Vagina (tissue), 2 donors: ENCODE measurements at regions not wholly inside any gene's neighbourhood (a gene's known extent, or its start where the extent isn't known, plus 50 kb on each side); places are given as distances from the start of the nearest gene placed in this dataset. TPM values are rescaled to one million over a fixed set of nuclear protein-coding genes. Genes with fewer than 3 reads are reported as not detected.
"Not testable (repeated sequence)": the region's sequence is repeated elsewhere in the genome, so short reads cannot be mapped to it uniquely, and the experiment has no call there.

Experiments
- DNase-seq, 2 donors: peaks; one replicate each; pipeline ENCODE4 v3.0.0-alpha.2; 2017; ENCODE audit errors: extremely low spot score in 2 of 2
- H3K27ac ChIP-seq: fragments of 200-600 bp; sonication (generic); one replicate; pipeline ENCODE4 v1.5.1; 2019
- H3K27me3 ChIP-seq: fragments of 200-600 bp; sonication (generic); one replicate; pipeline ENCODE4 v1.5.1; 2019
- H3K36me3 ChIP-seq, 2 donors: fragments of 200-600 bp; sonication (generic); one replicate each; pipeline ENCODE4 v1.5.1; 2017 to 2019
- H3K4me1 ChIP-seq: fragments of 200-600 bp; sonication (generic); one replicate; pipeline ENCODE4 v1.5.1; 2019
- H3K4me3 ChIP-seq, 2 donors: fragments of 200-600 bp; sonication (generic); 1 replicate in 1 of 2; 2 replicates in 1 of 2; pipeline ENCODE4 v1.5.1; 2016 to 2019
- H3K9me3 ChIP-seq: fragments of 200-600 bp; sonication (generic); one replicate; pipeline ENCODE4 v1.5.1; 2019
- POLR2A ChIP-seq, 2 donors: fragments of 450-650 bp; IDR thresholded peaks; one replicate each; pipeline ENCODE4 v1.6.1; 2017; ENCODE audit warnings: antibody characterized with exemption in 2 of 2, mild to moderate bottlenecking in 2 of 2, moderate library complexity in 2 of 2
- POLR2AphosphoS5 ChIP-seq, 2 donors: sonication (generic); formaldehyde crosslinking; IDR thresholded peaks; one replicate each; pipeline ENCODE4 v1.9.0; 2017; ENCODE audit warnings: antibody characterized with exemption in 2 of 2, mild to moderate bottlenecking in 2 of 2, low read depth in 1 of 2; ENCODE audit not compliant: insufficient read depth in 1 of 2
- intact Hi-C: fragments of 100-400 bp; cut with DNase I; formaldehyde crosslinking; loops from one replicate; pipeline ENCODE4 v1.15.1; 2023
- microRNA-seq: library from miRNA; unstranded; fragments of <30 nt; microRNA quantifications from one replicate; pipeline ENCODE4, GENCODE V29; 2017; ENCODE audit warnings: borderline number of aligned reads, borderline replicate concordance
- small RNA-seq: library from RNA; depleted of rRNA; stranded (forward); fragments of <200 nt; gene quantifications from one replicate; pipeline ENCODE3, GENCODE V24; 2016
- TF ChIP-seq, protein P1 (sequence below), 3 experiments: fragments of 450-650 bp in 2 of 3; fragments of 200-600 bp in 1 of 3; sonication (generic) in 1 of 3; IDR thresholded peaks; one replicate each; pipeline ENCODE4 v1.5.1; 2017 to 2019; ENCODE audit warnings: antibody characterized with exemption in 3 of 3, mild to moderate bottlenecking in 2 of 3, moderate library complexity in 2 of 3

DNA sequence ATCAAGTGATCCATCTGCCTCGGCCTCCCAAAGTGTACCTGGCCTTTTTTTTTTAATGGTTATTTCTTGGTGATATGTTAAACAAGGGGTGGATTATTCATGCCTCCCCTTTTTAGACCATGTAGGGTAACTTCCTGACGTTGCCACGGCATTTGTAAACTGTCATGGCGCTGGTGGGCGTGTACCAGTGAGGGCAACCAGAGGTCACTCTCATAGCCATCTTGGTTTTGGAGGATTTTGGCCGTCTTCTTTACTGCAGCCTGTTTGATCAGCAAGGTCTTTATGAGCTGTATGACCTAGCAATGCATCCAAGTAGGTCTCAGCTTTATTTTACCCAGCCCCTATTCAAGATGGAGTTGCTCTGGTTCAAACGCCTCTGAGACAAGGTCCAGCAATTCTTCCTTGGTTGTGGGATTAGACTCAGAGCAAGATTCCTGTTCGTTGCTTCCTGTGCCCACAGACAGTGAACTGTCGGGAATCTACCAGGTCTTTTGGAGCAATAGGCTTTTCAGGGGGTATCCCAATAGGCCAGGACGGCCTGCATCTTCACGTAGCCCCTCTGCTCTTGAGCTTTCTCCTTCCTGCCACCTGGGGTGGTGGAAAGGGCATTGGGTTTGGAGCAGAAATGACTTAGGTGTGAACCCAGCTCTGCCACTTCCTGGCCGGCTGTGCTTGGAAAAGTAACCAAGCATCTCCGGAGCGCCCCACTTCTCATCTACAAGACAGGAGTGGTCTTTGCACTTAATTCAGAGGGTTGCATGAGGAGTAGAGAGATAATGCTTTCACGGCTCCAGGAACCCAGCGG lies 52.9 kb upstream of the SEC14L1 start:
- Histone ChIP-seq H3K27ac (peak overlapping the region; percentile 82), H3K4me3 (peak overlapping the region; percentile 61 to 86), H3K9me3 (no peaks in the 10 kb centered on the region), H3K36me3 (peaks cover 0 to 15% of the 10 kb centered on the region in 2 donors), H3K4me1 (peaks cover 35% of the 10 kb centered on the region), H3K27me3 (no peaks in the 10 kb centered on the region)
- TF ChIP-seq, protein P1, sequence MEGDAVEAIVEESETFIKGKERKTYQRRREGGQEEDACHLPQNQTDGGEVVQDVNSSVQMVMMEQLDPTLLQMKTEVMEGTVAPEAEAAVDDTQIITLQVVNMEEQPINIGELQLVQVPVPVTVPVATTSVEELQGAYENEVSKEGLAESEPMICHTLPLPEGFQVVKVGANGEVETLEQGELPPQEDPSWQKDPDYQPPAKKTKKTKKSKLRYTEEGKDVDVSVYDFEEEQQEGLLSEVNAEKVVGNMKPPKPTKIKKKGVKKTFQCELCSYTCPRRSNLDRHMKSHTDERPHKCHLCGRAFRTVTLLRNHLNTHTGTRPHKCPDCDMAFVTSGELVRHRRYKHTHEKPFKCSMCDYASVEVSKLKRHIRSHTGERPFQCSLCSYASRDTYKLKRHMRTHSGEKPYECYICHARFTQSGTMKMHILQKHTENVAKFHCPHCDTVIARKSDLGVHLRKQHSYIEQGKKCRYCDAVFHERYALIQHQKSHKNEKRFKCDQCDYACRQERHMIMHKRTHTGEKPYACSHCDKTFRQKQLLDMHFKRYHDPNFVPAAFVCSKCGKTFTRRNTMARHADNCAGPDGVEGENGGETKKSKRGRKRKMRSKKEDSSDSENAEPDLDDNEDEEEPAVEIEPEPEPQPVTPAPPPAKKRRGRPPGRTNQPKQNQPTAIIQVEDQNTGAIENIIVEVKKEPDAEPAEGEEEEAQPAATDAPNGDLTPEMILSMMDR (IDR thresholded peaks at IDR 0.05): no peak
- TF ChIP-seq POLR2AphosphoS5 (IDR thresholded peaks at IDR 0.05; ENCODE audit: insufficient read depth in 1 of 2, low read depth in 1 of 2) (no peak), POLR2A (IDR thresholded peaks at IDR 0.05) (no peak)
- intact Hi-C loops: loop anchor here (2.0 kb wide), 1 partner anchor 159 kb away; no protein-coding TSS in a partner anchor
- DNase-seq: no peak

DNA sequence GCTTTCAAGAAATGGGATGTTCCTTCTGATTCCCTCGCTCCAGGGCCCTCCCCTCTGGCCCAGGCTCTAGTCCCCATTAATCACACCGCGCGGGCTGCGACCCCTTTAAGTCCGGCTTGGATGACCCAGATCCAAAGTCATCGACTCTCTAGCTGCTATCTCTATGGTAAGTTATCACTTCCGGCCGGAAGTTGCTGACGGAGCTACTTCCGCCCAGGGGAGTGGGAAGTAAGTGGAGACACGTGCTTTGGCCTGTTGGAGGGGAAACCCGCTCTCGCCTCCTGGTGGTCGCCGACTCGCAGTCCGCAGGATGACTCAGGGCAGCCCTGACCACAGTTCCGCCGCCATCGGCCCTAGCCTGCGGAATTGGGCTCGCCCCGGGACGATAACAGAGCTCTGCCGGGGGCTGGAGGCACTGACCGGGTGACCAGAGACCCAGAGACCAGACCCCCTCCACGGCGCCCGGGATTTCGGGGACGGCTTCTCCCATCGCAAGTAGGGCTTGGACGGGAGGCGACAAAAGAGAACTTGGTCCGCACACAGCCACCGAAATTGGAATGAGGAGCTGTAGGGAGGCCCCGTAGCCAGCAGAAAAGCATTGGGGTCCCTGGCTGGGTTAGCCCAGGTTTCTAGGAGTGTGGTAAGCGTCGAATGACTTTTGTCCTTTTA lies 52.2 kb upstream of the SEC14L1 start:
- peaks cover 35% of the 10 kb centered on the region for H3K4me1 ChIP-seq
- DNase-seq: peak in 1 of 2 donors; percentile 95
- peak overlapping the region; percentile 61 to 86 for H3K4me3 ChIP-seq
- intact Hi-C loops: no loop called here
- no peaks in the 10 kb centered on the region for H3K9me3 ChIP-seq
- TF ChIP-seq POLR2AphosphoS5 (IDR thresholded peaks at IDR 0.05; ENCODE audit: insufficient read depth in 1 of 2, low read depth in 1 of 2): peak; percentile 94 to 99
- peak in 1 of 2 donors; percentile 60 for TF ChIP-seq POLR2A (IDR thresholded peaks at IDR 0.05)
- TF ChIP-seq, protein P1 (IDR thresholded peaks at IDR 0.05): peak; percentile 59 to 76 (median 64)
- H3K27ac ChIP-seq: peak overlapping the region; percentile 82
- peaks cover 0 to 22% of the 10 kb centered on the region in 2 donors for H3K36me3 ChIP-seq
- H3K27me3 ChIP-seq: no peaks in the 10 kb centered on the region

DNA sequence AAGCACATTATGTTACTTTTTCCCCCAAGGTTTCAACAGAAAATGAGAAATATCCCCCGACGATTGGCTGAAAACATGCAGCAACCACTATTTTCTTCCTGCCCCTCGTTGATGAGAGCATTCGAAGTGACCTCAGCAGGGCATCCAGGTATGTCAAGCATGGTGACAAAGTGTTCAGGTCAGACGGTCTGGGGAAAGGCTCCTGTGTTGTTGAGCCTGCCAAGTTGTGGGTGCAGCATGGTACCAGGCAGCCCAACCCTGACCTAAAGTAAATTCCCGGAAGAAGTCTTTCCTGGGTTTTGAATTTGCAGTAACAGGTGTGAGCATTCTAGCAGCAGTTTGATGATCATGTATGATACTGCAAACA lies 51.7 kb upstream of the SEC14L1 start:
- H3K9me3 ChIP-seq: no peaks in the 10 kb centered on the region
- no peaks in the 10 kb centered on the region for H3K27me3 ChIP-seq
- H3K27ac ChIP-seq: peak overlapping the region; percentile 82
- no peak for DNase-seq
- peaks cover 35% of the 10 kb centered on the region for H3K4me1 ChIP-seq
- peaks cover 0 to 28% of the 10 kb centered on the region in 2 donors for H3K36me3 ChIP-seq
- no peak for TF ChIP-seq POLR2A (IDR thresholded peaks at IDR 0.05)
- TF ChIP-seq, protein P1 (IDR thresholded peaks at IDR 0.05): no peak
- no peak for TF ChIP-seq POLR2AphosphoS5 (IDR thresholded peaks at IDR 0.05; ENCODE audit: insufficient read depth in 1 of 2, low read depth in 1 of 2)
- intact Hi-C loops: no loop called here
- H3K4me3 ChIP-seq: peak overlapping the region; percentile 61 to 86

DNA sequence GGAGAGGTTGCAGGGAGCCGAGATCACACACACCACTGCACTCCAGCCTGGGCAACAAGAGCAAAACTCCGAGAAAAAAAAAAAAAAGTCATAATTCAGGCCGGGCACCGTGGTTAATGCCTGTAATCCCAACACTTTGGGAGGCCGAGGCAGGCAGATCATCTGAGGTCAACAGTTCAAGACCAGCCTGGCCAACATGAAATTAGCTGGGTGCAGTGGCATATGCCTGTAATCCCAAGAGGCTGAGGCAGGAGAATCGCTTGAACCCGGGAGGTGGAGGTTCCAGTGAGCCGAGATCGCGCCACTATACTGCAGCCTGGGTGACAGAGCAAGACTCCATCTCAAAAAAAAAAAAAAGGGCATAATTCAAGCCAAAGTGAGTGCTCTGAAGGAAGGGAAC lies 50.8 kb upstream of the SEC14L1 start:
- not testable (repeated sequence) for DNase-seq, H3K27ac ChIP-seq, H3K9me3 ChIP-seq, H3K27me3 ChIP-seq
- intact Hi-C loops: loop anchor here (10.0 kb wide), 2 partner anchors 125 to 285 kb away; no protein-coding TSS in a partner anchor
- peaks cover 0 to 36% of the 10 kb centered on the region in 2 donors for H3K36me3 ChIP-seq
- H3K4me1 ChIP-seq: peaks cover 35% of the 10 kb centered on the region
- H3K4me3 ChIP-seq: peak overlapping the region; percentile 61 to 86

DNA sequence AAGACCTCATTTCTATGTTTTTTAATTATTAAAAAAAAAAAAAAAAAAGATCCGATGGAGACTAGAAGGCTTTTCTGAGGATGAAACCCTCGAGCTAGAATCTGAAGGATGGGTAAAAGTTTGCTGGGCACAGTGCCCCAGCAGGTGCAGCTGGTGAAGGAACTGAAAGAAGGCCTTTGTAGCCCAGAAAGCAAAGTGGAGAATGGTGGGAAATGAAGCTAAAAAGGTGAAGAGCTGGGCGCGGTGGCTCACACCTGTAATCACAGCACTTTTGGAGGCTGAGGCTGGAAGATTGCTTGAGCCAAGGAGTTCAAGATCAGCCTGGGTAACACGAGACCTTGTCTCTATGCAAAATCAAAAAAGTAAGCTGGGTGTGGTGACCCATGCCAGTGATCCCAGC lies 50.3 kb upstream of the SEC14L1 start:
- no peaks in the 10 kb centered on the region for H3K27me3 ChIP-seq
- intact Hi-C loops: loop anchor here (10.0 kb wide), 2 partner anchors 124 to 284 kb away; no protein-coding TSS in a partner anchor

More for the DNA sequence above, 50.3 kb upstream of the SEC14L1 start:
- TF ChIP-seq, protein P1 (IDR thresholded peaks at IDR 0.05): no peak
- TF ChIP-seq POLR2AphosphoS5 (IDR thresholded peaks at IDR 0.05; ENCODE audit: insufficient read depth in 1 of 2, low read depth in 1 of 2) (no peak), POLR2A (IDR thresholded peaks at IDR 0.05) (no peak)
- H3K4me1 ChIP-seq: peaks cover 35% of the 10 kb centered on the region
- no peak overlapping the region for H3K27ac ChIP-seq
- H3K4me3 ChIP-seq: no peak overlapping the region
- H3K36me3 ChIP-seq: peaks cover 0 to 41% of the 10 kb centered on the region in 2 donors
- DNase-seq: no peak
- H3K9me3 ChIP-seq: no peaks in the 10 kb centered on the region

Small RNA genes lying in the stretch of these regions (microRNA-seq; reads per million reads assigned to microRNA genes)
- 13.9 reads per million, percentile 26 among the genes with 10 or more reads in this experiment for gene MIR6516

Small RNA genes lying in the stretch of these regions (small RNA-seq; reads per million reads assigned to genes)
- gene RF00017 (not detected), gene SCARNA16 (not detected)
